ENCODE measurements at regions not wholly inside any gene's neighbourhood (a gene's known extent, or its start where the extent isn't known, plus 50 kb on each side); places are given as distances from the start of the nearest gene placed in this dataset.

GRCh38 chr5:165015126-165015525, 1509.7 kb downstream of the MAT2B start:
- H3K4me2 ChIP-seq (ENCODE audit: low read length) = no peak overlapping the region
- no peaks in the 10 kb centered on the region for H3K9me2 ChIP-seq (ENCODE audit: low read depth, low read length)
- no peaks in the 10 kb centered on the region for H3K9me3 ChIP-seq (ENCODE audit: low read length)
- H2AFZ ChIP-seq (ENCODE audit: low read length) = no peak overlapping the region
- H3K9ac ChIP-seq (ENCODE audit: low read length) = no peak overlapping the region
- H3K79me2 ChIP-seq (ENCODE audit: insufficient read depth, low read length) = no peaks in the 10 kb centered on the region
- no peaks in the 10 kb centered on the region for H3K36me3 ChIP-seq (ENCODE audit: insufficient read depth, low read length)
- no peaks in the 10 kb centered on the region for H3K4me1 ChIP-seq (ENCODE audit: insufficient read depth, low read length, severe bottlenecking)
- H3K27me3 ChIP-seq (ENCODE audit: insufficient read depth, low read length) = no peaks in the 10 kb centered on the region
- H3K4me3 ChIP-seq (ENCODE audit: low read depth, low read length, poor library complexity, severe bottlenecking) = no peak overlapping the region
- no peak for TF ChIP-seq EZH2 (IDR thresholded peaks at IDR 0.05; ENCODE audit: borderline replicate concordance, low read length)
- TF ChIP-seq, protein P1, sequence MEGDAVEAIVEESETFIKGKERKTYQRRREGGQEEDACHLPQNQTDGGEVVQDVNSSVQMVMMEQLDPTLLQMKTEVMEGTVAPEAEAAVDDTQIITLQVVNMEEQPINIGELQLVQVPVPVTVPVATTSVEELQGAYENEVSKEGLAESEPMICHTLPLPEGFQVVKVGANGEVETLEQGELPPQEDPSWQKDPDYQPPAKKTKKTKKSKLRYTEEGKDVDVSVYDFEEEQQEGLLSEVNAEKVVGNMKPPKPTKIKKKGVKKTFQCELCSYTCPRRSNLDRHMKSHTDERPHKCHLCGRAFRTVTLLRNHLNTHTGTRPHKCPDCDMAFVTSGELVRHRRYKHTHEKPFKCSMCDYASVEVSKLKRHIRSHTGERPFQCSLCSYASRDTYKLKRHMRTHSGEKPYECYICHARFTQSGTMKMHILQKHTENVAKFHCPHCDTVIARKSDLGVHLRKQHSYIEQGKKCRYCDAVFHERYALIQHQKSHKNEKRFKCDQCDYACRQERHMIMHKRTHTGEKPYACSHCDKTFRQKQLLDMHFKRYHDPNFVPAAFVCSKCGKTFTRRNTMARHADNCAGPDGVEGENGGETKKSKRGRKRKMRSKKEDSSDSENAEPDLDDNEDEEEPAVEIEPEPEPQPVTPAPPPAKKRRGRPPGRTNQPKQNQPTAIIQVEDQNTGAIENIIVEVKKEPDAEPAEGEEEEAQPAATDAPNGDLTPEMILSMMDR (IDR thresholded peaks at IDR 0.05; ENCODE audit: low read length) = no peak
- no peaks in the 10 kb centered on the region for H4K20me1 ChIP-seq (ENCODE audit: insufficient read depth, low read length)
- H3F3A ChIP-seq (ENCODE audit: insufficient read depth, low read length) = no peaks in the 10 kb centered on the region
- no peak overlapping the region for H3K27ac ChIP-seq (ENCODE audit: low read depth, low read length, poor library complexity, severe bottlenecking)

DNA sequence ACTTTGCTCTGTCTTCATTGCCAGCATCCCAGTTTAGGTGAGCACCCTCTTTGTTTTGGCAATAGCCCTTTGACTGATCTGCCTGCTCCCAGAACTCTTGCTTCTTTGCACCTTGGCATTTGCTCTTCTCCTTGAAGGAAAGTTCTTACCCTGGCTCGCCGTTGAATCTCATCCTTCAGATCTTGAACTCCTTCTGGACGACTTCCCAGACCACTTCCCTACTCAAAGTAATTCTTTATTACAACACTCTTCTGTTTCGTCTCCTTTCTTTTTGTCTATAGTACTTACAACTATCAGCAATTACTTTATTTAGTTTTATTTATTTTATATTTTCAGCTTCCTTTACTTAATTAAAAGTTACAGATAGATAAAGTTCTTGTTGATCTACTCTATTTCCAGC, 1510.1 kb downstream of the MAT2B start:
- Histone ChIP-seq H3K27me3 (ENCODE audit: insufficient read depth, low read length) (no peaks in the 10 kb centered on the region), H3K9me3 (ENCODE audit: low read length) (no peaks in the 10 kb centered on the region), H2AFZ (ENCODE audit: low read length) (no peak overlapping the region), H3K79me2 (ENCODE audit: insufficient read depth, low read length) (no peaks in the 10 kb centered on the region), H4K20me1 (ENCODE audit: insufficient read depth, low read length) (no peaks in the 10 kb centered on the region), H3K9ac (ENCODE audit: low read length) (no peak overlapping the region), H3K4me1 (ENCODE audit: insufficient read depth, low read length, severe bottlenecking) (no peaks in the 10 kb centered on the region), H3F3A (ENCODE audit: insufficient read depth, low read length) (no peaks in the 10 kb centered on the region), H3K36me3 (ENCODE audit: insufficient read depth, low read length) (no peaks in the 10 kb centered on the region), H3K27ac (ENCODE audit: low read depth, low read length, poor library complexity, severe bottlenecking) (no peak overlapping the region), H3K9me2 (ENCODE audit: low read depth, low read length) (no peaks in the 10 kb centered on the region), H3K4me2 (ENCODE audit: low read length) (no peak overlapping the region), H3K4me3 (ENCODE audit: low read depth, low read length, poor library complexity, severe bottlenecking) (no peak overlapping the region)
- TF ChIP-seq, protein P1 (IDR thresholded peaks at IDR 0.05; ENCODE audit: low read length) = no peak
- TF ChIP-seq EZH2 (IDR thresholded peaks at IDR 0.05; ENCODE audit: borderline replicate concordance, low read length) = no peak

- Histone ChIP-seq H3K4me1 (ENCODE audit: insufficient read depth, low read length, severe bottlenecking) (no peaks in the 10 kb centered on the region), H3K79me2 (ENCODE audit: insufficient read depth, low read length) (no peaks in the 10 kb centered on the region), H3K4me2 (ENCODE audit: low read length) (no peak overlapping the region), H3K9me2 (ENCODE audit: low read depth, low read length) (no peaks in the 10 kb centered on the region), H3K36me3 (ENCODE audit: insufficient read depth, low read length) (no peaks in the 10 kb centered on the region), H3K27me3 (ENCODE audit: insufficient read depth, low read length) (no peaks in the 10 kb centered on the region), H2AFZ (ENCODE audit: low read length) (no peak overlapping the region), H4K20me1 (ENCODE audit: insufficient read depth, low read length) (no peaks in the 10 kb centered on the region), H3K4me3 (ENCODE audit: low read depth, low read length, poor library complexity, severe bottlenecking) (no peak overlapping the region), H3K9ac (ENCODE audit: low read length) (no peak overlapping the region), H3K27ac (ENCODE audit: low read depth, low read length, poor library complexity, severe bottlenecking) (no peak overlapping the region), H3F3A (ENCODE audit: insufficient read depth, low read length) (no peaks in the 10 kb centered on the region), H3K9me3 (ENCODE audit: low read length) (no peaks in the 10 kb centered on the region)
- TF ChIP-seq EZH2 (IDR thresholded peaks at IDR 0.05; ENCODE audit: borderline replicate concordance, low read length) = no peak
- TF ChIP-seq, protein P1 (IDR thresholded peaks at IDR 0.05; ENCODE audit: low read length) = no peak
These were observed 1521.6 kb downstream of the MAT2B start for GRCh38 chr5:165026971-165027370.
